ENCODE measurements at regions not wholly inside any gene's neighbourhood (a gene's known extent, or its start where the extent isn't known, plus 50 kb on each side); places are given as distances from the start of the nearest gene placed in this dataset.
A peak's percentile ranks its signal among the peaks of the same experiment; 100 is the strongest.
"Not testable (repeated sequence)": the region's sequence is repeated elsewhere in the genome, so short reads cannot be mapped to it uniquely, and the experiment has no call there.

GRCh38 chr1:70745199-70745598 lies 302.4 kb downstream of the PTGER3 start:
- WGBS, 2 donors = 72 to 88% methylated on average over 3 to 4 of the region's 4 CpGs
- no peak for DNase-seq
- Histone ChIP-seq H3K27ac (no peak overlapping the region), H3K9me3 (no peaks in the 10 kb centered on the region), H3K36me3 (ENCODE audit: low read depth, missing control alignments) (no peaks in the 10 kb centered on the region), H3K4me1 (no peaks in the 10 kb centered on the region), H3K27me3 (no peaks in the 10 kb centered on the region), H3K4me3 (no peak overlapping the region)
- no peak for TF ChIP-seq POLR2A (IDR thresholded peaks at IDR 0.05)
- TF ChIP-seq, protein P1, sequence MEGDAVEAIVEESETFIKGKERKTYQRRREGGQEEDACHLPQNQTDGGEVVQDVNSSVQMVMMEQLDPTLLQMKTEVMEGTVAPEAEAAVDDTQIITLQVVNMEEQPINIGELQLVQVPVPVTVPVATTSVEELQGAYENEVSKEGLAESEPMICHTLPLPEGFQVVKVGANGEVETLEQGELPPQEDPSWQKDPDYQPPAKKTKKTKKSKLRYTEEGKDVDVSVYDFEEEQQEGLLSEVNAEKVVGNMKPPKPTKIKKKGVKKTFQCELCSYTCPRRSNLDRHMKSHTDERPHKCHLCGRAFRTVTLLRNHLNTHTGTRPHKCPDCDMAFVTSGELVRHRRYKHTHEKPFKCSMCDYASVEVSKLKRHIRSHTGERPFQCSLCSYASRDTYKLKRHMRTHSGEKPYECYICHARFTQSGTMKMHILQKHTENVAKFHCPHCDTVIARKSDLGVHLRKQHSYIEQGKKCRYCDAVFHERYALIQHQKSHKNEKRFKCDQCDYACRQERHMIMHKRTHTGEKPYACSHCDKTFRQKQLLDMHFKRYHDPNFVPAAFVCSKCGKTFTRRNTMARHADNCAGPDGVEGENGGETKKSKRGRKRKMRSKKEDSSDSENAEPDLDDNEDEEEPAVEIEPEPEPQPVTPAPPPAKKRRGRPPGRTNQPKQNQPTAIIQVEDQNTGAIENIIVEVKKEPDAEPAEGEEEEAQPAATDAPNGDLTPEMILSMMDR (IDR thresholded peaks at IDR 0.05) = peak in 1 of 3 experiments; percentile 16
- intact Hi-C loops (cut with DNase I; ENCODE audit: low total_unique reads) = no loop called here

GRCh38 chr1:70746062-70746461 lies 301.6 kb downstream of the PTGER3 start:
- H3K4me3 ChIP-seq; H3K27ac ChIP-seq; H3K36me3 ChIP-seq (ENCODE audit: low read depth, missing control alignments); intact Hi-C loops (cut with DNase I; ENCODE audit: low total_unique reads); H3K4me1 ChIP-seq; H3K9me3 ChIP-seq; H3K27me3 ChIP-seq; DNase-seq: not testable (repeated sequence)
- WGBS, 2 donors = 98 to 100% methylated on average over 1 of the region's 1 CpG

DNA sequence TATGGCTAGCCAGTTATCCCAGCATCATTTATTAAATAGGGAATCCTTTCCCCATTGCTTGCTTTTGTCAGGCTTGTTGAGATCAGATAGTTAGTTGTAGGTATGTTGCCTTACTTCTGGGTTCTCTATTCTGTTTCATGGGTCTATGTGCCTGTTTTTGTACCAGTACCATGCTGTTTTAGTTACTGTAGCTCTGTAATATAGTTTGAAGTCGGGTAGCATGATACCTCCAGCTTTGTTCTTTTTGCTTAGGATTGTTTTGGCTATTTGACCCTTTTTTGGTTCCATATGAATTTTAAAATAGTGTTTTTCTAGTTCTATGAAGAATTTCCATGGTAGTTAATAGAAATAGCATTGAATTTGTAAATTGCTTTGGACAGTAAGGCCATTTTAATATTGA lies 300.5 kb downstream of the PTGER3 start:
- WGBS, 2 donors = 76 to 78% methylated on average over 1 of the region's 1 CpG
- H3K9me3 ChIP-seq; H3K4me1 ChIP-seq; intact Hi-C loops (cut with DNase I; ENCODE audit: low total_unique reads); H3K36me3 ChIP-seq (ENCODE audit: low read depth, missing control alignments); H3K27ac ChIP-seq; H3K4me3 ChIP-seq; H3K27me3 ChIP-seq; DNase-seq: not testable (repeated sequence)

DNA sequence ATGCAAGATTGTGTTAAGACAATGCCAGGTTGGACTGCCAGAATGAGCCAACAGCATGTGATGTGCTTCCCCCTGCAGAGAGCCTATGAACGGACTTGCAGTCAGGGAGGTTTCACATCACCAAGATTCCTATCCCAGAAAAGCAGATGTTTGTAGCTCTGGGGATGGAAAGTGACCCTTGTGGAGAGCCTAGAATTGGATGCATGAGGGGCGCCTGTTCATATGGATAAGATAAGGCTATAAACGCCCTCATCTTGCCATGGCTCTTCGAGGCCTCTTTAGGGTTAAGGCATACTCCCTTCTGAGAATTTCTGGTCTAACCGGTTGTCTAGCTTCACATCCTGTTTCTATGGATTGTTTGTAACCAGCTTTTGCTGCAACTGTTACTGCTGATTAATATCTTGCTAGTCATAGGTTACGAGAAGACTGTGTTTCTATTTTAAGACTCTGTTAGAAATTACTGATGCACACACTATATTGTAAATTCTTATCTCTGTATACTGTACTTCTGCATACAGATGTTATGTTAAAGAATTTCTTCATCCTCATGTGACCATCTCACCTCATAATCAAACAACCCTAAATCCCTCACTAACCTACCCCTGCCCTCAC lies 295.8 kb downstream of the PTGER3 start:
- H3K27ac ChIP-seq; DNase-seq; H3K9me3 ChIP-seq; H3K36me3 ChIP-seq (ENCODE audit: low read depth, missing control alignments); H3K27me3 ChIP-seq; intact Hi-C loops (cut with DNase I; ENCODE audit: low total_unique reads); H3K4me1 ChIP-seq; H3K4me3 ChIP-seq: not testable (repeated sequence)
- WGBS, 2 donors = 57 to 71% methylated on average over 6 of the region's 6 CpGs

- no peak for TF ChIP-seq POLR2A (IDR thresholded peaks at IDR 0.05)
- TF ChIP-seq, protein P1 (IDR thresholded peaks at IDR 0.05) = no peak
- WGBS, 2 donors = 77 to 94% methylated on average over 4 of the region's 4 CpGs
- intact Hi-C loops (cut with DNase I; ENCODE audit: low total_unique reads) = no loop called here
- no peaks in the 10 kb centered on the region for H3K9me3 ChIP-seq
- H3K4me3 ChIP-seq = no peak overlapping the region
- H3K4me1 ChIP-seq = no peaks in the 10 kb centered on the region
- no peak overlapping the region for H3K27ac ChIP-seq
- no peak for DNase-seq
- H3K27me3 ChIP-seq = no peaks in the 10 kb centered on the region
- no peaks in the 10 kb centered on the region for H3K36me3 ChIP-seq (ENCODE audit: low read depth, missing control alignments)
Observed at GRCh38 chr1:70754701-70755100, 292.9 kb downstream of the PTGER3 start.

GRCh38 chr1:70760154-70760553 lies 287.5 kb downstream of the PTGER3 start:
- intact Hi-C loops (cut with DNase I; ENCODE audit: low total_unique reads) = no loop called here
- Histone ChIP-seq H3K4me1 (no peaks in the 10 kb centered on the region), H3K4me3 (no peak overlapping the region), H3K36me3 (ENCODE audit: low read depth, missing control alignments) (no peaks in the 10 kb centered on the region), H3K27me3 (no peaks in the 10 kb centered on the region), H3K27ac (no peak overlapping the region), H3K9me3 (no peaks in the 10 kb centered on the region)
- no peak for DNase-seq
- TF ChIP-seq, protein P1 (IDR thresholded peaks at IDR 0.05) = no peak
- TF ChIP-seq POLR2A (IDR thresholded peaks at IDR 0.05) = no peak
- 76 to 79% methylated on average over 2 of the region's 2 CpGs for WGBS, 2 donors
